IPS-11a (cell line): ENCODE measurements at regions not wholly inside any gene's neighbourhood (a gene's known extent, or its start where the extent isn't known, plus 50 kb on each side); places are given as distances from the start of the nearest gene placed in this dataset.
"Not testable (repeated sequence)": the region's sequence is repeated elsewhere in the genome, so short reads cannot be mapped to it uniquely, and the experiment has no call there.

Source experiments
- H3K4me3 ChIP-seq: one replicate; pipeline ENCODE4 v1.5.1; 2013; ENCODE audit warnings: low read depth, low read length, control low read depth

GRCh38 chr5:13640270-13640669 is 304.2 kb downstream of the DNAH5 start:
- H3K4me3 ChIP-seq: no peak overlapping the region

- no peak overlapping the region for H3K4me3 ChIP-seq
Observed at GRCh38 chr5:13632676-13633075, 311.8 kb downstream of the DNAH5 start.

GRCh38 chr5:13629218-13629617 is 315.3 kb downstream of the DNAH5 start:
- H3K4me3 ChIP-seq: no peak overlapping the region

DNA sequence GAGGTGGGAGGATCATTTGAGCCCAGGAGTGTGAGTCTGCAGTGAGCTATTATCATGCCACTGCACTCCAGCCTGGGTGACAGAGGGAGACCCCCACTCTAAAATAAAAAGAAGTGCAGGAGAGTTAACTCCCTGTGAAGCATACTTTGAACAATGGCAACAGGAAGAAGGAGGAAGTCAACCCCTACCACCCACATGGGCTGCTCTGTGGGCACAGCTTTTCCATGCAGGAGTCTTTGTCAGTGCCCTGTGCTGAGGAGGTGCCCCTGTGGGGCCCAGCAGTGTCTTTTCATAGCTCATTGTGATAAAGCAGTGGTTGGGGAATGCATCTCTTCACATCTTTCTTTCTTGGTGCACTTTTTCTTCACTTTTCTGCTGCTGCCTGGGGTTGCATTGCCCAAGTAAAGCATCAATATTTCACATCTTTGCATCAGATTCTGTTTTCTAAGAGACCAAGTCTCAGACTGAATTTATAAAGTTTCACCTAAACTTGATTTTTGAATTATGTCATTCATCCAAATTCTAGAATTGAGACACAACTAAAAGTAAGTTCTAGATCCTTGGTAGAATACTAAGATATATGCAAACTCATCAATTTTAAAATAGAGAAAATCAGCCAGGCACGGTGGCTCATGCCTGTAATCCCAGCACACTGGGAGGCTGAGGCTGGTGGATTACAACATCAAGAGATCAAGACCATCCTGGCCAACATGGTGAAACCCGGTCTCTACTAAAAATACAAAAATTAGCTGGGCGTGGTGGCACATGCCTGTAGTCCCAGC is 316.6 kb downstream of the DNAH5 start:
- no peak overlapping the region for H3K4me3 ChIP-seq

- H3K4me3 ChIP-seq: no peak overlapping the region
Observed at GRCh38 chr5:13625616-13626198, 318.8 kb downstream of the DNAH5 start.

GRCh38 chr5:13624283-13625074 is 320.0 kb downstream of the DNAH5 start:
- H3K4me3 ChIP-seq: no peak overlapping the region

GRCh38 chr5:13613621-13614020 is 330.9 kb downstream of the DNAH5 start:
- no peak overlapping the region for H3K4me3 ChIP-seq

DNA sequence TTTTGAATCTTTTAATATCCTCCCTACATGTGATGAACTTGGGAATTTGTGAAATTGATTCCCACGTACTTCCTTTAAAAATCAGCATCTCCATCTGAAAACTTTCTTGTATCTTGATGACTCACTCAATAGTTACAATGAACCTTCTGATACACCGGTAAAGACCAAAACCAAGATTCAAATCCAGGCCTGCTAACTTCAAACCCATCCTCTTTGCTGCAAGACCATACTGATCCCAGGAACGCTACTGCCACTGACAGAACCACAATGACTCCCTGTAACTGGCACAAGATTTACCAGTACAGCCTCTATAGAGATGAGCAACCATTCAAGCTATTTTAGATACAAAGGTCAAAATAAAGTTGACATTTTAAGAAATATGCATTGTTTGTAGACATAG is 332.9 kb downstream of the DNAH5 start:
- no peak overlapping the region for H3K4me3 ChIP-seq

DNA sequence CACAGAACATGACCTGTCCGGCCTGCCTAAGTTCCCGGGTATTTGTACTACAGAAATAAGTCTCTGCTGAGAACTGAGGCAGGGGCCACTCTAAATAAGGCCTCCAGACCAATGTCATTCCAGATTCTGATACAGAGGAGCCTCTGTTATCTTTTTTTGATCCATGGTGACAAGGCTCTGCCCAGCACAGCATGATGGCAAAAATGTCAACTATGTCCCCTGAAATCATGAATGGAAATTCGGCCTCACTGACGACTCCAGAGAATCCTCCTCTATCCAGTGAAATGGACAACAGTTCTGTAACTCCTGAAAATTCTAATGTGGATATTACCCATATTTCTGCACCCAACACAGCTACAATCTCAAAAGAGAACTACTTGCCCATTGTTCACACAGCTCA is 335.0 kb downstream of the DNAH5 start:
- H3K4me3 ChIP-seq: no peak overlapping the region

GRCh38 chr5:13606051-13606450 is 338.4 kb downstream of the DNAH5 start:
- H3K4me3 ChIP-seq: no peak overlapping the region

DNA sequence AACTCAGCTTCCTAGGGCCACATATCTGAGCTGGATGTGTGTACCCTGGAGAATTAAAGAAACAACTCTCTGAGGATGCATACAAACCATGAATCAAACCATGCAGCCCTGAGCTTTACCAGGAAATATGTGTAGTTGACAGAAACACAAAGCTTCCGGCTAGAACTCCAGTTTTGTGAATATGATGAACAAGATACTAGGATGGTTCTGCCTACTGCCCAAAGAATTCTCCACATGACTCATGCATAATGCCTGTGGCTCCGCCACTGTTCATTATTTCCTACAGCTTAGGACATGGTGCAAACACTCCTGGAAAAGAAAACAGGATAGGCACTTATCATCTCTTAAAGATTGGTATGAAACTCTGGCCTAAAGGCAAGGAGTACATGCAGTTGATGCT is 343.4 kb downstream of the DNAH5 start:
- no peak overlapping the region for H3K4me3 ChIP-seq

GRCh38 chr5:13595978-13596377 is 348.5 kb downstream of the DNAH5 start:
- no peak overlapping the region for H3K4me3 ChIP-seq

DNA sequence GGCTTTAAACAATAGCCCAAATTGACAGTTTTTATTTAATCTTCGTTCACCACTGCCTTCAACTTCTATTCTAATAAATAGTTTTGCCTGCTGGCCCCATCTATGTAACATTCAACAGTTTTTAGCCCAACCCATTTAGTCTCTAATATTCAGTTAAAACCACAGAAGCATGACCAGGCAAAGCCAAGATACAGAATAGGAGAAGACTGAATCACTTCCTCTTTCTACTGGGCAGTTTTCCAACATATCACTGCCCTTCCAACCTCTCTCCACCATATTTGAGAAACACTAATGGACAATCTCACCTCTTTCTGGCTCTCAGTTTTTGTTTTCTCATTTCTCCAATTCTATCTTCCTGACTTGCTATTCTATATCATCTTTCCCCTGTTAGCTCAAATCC is 352.9 kb downstream of the DNAH5 start:
- no peak overlapping the region for H3K4me3 ChIP-seq

GRCh38 chr5:13585324-13585723 is 359.2 kb downstream of the DNAH5 start:
- H3K4me3 ChIP-seq: no peak overlapping the region

DNA sequence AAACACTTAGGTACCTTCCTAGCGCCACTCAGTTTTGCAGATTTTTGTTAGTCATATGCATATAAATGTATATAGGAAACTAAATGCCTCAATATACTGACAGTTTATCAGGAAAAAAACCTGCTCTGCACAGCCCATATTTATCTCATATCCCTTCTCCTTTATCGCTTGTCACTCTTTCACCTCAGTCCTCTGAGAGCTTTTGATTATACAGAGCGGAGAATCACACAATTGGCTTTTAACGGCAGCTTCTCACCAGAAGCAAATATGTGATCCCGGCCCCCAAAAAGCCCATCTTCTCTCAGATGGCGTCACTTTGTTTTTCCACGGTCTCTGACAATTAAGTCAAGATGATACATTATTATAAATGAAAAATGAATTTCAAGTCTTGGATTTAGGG is 362.6 kb downstream of the DNAH5 start:
- H3K4me3 ChIP-seq: no peak overlapping the region

- H3K4me3 ChIP-seq: no peak overlapping the region
Observed at GRCh38 chr5:13581132-13581531, 363.4 kb downstream of the DNAH5 start.

GRCh38 chr5:13580058-13580457 is 364.4 kb downstream of the DNAH5 start:
- H3K4me3 ChIP-seq: no peak overlapping the region

GRCh38 chr5:13579091-13579490 is 365.4 kb downstream of the DNAH5 start:
- not testable (repeated sequence) for H3K4me3 ChIP-seq

GRCh38 chr5:13578311-13579039 is 366.0 kb downstream of the DNAH5 start:
- H3K4me3 ChIP-seq: not testable (repeated sequence)

- H3K4me3 ChIP-seq: no peak overlapping the region
Observed at GRCh38 chr5:13574574-13574973, 369.9 kb downstream of the DNAH5 start.

DNA sequence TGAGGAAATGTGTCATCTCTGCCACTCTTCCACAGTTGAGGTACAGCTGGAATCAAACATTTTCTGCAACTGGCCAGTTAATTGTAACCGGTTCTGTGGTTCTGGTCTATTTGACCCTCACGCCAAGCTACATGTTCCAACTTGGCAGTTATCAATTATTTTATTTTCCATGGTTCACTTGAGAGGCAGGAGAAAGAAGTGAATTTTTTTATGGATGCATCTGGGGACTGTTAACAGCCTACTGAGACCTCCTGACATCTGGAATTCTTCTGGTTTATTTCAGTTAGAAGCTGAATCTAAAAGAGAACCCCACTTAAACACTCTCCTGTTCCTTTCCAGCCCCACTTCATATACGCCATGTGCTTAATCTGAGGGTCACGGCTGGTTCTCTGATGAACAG is 372.3 kb downstream of the DNAH5 start:
- H3K4me3 ChIP-seq: no peak overlapping the region
